ENCODE measurements at regions not wholly inside any gene's neighbourhood (a gene's known extent, or its start where the extent isn't known, plus 50 kb on each side); places are given as distances from the start of the nearest gene placed in this dataset.

DNA sequence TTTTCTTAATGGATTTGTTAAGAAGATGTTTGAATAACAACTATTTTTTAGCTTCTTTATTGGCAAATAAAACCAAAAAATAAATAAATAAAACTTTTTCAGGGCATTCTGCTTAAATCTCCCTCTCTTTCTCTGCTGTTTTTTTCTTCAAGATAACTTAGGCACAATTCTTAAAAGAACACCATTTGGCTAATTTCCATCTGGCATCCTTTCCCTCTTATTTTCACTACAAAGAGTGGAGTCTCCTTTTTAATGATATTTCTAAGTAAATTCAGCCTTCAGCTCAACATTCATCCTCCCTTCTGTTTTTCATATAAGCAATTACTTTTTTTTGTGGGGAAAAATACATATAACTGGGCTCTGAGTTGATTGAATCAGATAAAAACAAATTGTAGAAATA lies 88.1 kb downstream of the PCDH7 start:
- TF ChIP-seq, protein P1, sequence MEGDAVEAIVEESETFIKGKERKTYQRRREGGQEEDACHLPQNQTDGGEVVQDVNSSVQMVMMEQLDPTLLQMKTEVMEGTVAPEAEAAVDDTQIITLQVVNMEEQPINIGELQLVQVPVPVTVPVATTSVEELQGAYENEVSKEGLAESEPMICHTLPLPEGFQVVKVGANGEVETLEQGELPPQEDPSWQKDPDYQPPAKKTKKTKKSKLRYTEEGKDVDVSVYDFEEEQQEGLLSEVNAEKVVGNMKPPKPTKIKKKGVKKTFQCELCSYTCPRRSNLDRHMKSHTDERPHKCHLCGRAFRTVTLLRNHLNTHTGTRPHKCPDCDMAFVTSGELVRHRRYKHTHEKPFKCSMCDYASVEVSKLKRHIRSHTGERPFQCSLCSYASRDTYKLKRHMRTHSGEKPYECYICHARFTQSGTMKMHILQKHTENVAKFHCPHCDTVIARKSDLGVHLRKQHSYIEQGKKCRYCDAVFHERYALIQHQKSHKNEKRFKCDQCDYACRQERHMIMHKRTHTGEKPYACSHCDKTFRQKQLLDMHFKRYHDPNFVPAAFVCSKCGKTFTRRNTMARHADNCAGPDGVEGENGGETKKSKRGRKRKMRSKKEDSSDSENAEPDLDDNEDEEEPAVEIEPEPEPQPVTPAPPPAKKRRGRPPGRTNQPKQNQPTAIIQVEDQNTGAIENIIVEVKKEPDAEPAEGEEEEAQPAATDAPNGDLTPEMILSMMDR (IDR thresholded peaks at IDR 0.05) = no peak
- TF ChIP-seq EZH2 (IDR thresholded peaks at IDR 0.05) (no peak), EZH2phosphoT487 (IDR thresholded peaks at IDR 0.05) (no peak)

All from neural progenitor cell (in vitro differentiated cells).